IMR-90 (cell line): ENCODE measurements at regions not wholly inside any gene's neighbourhood (a gene's known extent, or its start where the extent isn't known, plus 50 kb on each side); places are given as distances from the start of the nearest gene placed in this dataset.
A peak's percentile ranks its signal among the peaks of the same experiment; 100 is the strongest.

Source experiments
- ATAC-seq: fragments of 200-7000 bp; cut with Tn5 transposase; 2 replicates; pipeline ENCODE4 v1.9.1; 2020; ENCODE audit warnings: low read depth, mild to moderate bottlenecking, moderate library complexity
- BruUV-seq: library from RNA; stranded (reverse); fragments of 400-500 nt; replicated peaks from 2 replicates; lab custom pipeline; 2021; lab: Mats Ljungman, UMichigan
- CTCF ChIA-PET: fragments of 300-600 bp; formaldehyde crosslinking; extraction: SDS; loops from one replicate; lab custom pipeline; 2021; ENCODE audit warnings: antibody characterized with exemption; lab: Yijun Ruan, JAX
- POLR2A ChIA-PET: fragments of 300-600 bp; sonication (Branson Sonifier 250); formaldehyde crosslinking; loops from one replicate; lab custom pipeline; 2022; ENCODE audit warnings: antibody characterized with exemption; ENCODE audit not compliant: unreplicated experiment; lab: Charles Lee
- DNase-seq: peaks from one replicate; pipeline ENCODE4 v3.0.0; 2013
- H2AFZ ChIP-seq: replicated peaks from 2 replicates; pipeline ENCODE3; 2013; ENCODE audit warnings: low read length, mild to moderate bottlenecking; ENCODE audit not compliant: poor library complexity
- H2AK5ac ChIP-seq: 2 replicates; pipeline ENCODE4 v1.6.1; 2013; ENCODE audit warnings: low read depth, low read length, inconsistent platforms
- H2AK9ac ChIP-seq: replicated peaks from 2 replicates; pipeline ENCODE3; 2013; ENCODE audit warnings: mild to moderate bottlenecking, low read depth, low read length, moderate library complexity; ENCODE audit not compliant: poor library complexity
- H2BK120ac ChIP-seq: 2 replicates; pipeline ENCODE4 v1.6.1; 2013; ENCODE audit warnings: low read depth, low read length, inconsistent platforms
- H2BK15ac ChIP-seq: 3 replicates; pipeline ENCODE4 v1.6.1; 2013; ENCODE audit warnings: low read depth, low read length, inconsistent platforms
- H2BK20ac ChIP-seq: 2 replicates; pipeline ENCODE4 v1.6.1; 2013; ENCODE audit warnings: low read depth, mild to moderate bottlenecking, inconsistent platforms, low read length, moderate library complexity
- H2BK5ac ChIP-seq: 2 replicates; pipeline ENCODE4 v1.6.1; 2013; ENCODE audit warnings: mild to moderate bottlenecking, low read depth, low read length, inconsistent platforms; ENCODE audit not compliant: poor library complexity, severe bottlenecking
- H3K14ac ChIP-seq: replicated peaks from 2 replicates; pipeline ENCODE4 v1.6.1; 2013; ENCODE audit warnings: low read depth, low read length, inconsistent platforms
- H3K18ac ChIP-seq: 2 replicates; pipeline ENCODE4 v1.6.1; 2013; ENCODE audit warnings: low read depth, low read length, control low read depth
- H3K23ac ChIP-seq: 2 replicates; pipeline ENCODE4 v1.6.1; 2013; ENCODE audit warnings: low read depth, low read length, inconsistent platforms
- H3K27ac ChIP-seq: 2 replicates; pipeline ENCODE4 v1.5.1; 2013; ENCODE audit warnings: mild to moderate bottlenecking, control low read depth, low read length; ENCODE audit not compliant: insufficient read depth
- H3K27me3 ChIP-seq: 2 replicates; pipeline ENCODE4 v1.6.1; 2013; ENCODE audit warnings: low read length; ENCODE audit not compliant: control insufficient read depth, insufficient read depth
- H3K36me3 ChIP-seq: 2 replicates; pipeline ENCODE4 v1.6.1; 2013; ENCODE audit warnings: low read length, mixed read lengths; ENCODE audit not compliant: control insufficient read depth, insufficient read depth
- H3K4ac ChIP-seq: 2 replicates; pipeline ENCODE4 v1.6.1; 2013; ENCODE audit warnings: low read depth, low read length, inconsistent platforms
- H3K4me1 ChIP-seq: 2 replicates; pipeline ENCODE4 v1.6.1; 2013; ENCODE audit warnings: low read length, mixed read lengths; ENCODE audit not compliant: control insufficient read depth, insufficient read depth
- H3K4me2 ChIP-seq: 2 replicates; pipeline ENCODE4 v1.6.1; 2013; ENCODE audit warnings: low read depth, mild to moderate bottlenecking, control low read depth, low read length, moderate library complexity
- H3K4me3 ChIP-seq: 2 replicates; pipeline ENCODE4 v1.5.1; 2013; ENCODE audit warnings: low read depth, mild to moderate bottlenecking, control low read depth, low read length, moderate library complexity; ENCODE audit not compliant: insufficient read depth
- H3K56ac ChIP-seq: 2 replicates; pipeline ENCODE4 v1.6.1; 2013; ENCODE audit warnings: low read length, inconsistent platforms; ENCODE audit not compliant: insufficient read depth; ENCODE audit errors: extremely low read depth
- H3K79me1 ChIP-seq, 2 experiments: 2 replicates each; pipeline ENCODE4 v1.6.1; 2013; ENCODE audit warnings: low read length in 2 of 2, inconsistent platforms in 1 of 2, low read depth in 1 of 2
- H3K9ac ChIP-seq: 2 replicates; pipeline ENCODE4 v1.6.1; 2013; ENCODE audit warnings: low read depth, low read length, control low read depth
- H3K9me1 ChIP-seq: 2 replicates; pipeline ENCODE4 v1.6.1; 2013; ENCODE audit warnings: low read length, inconsistent platforms; ENCODE audit not compliant: insufficient read depth
- H3K9me3 ChIP-seq: 2 replicates; pipeline ENCODE4 v1.6.1; 2013; ENCODE audit warnings: low read length; ENCODE audit not compliant: control insufficient read depth, insufficient read depth
- H4K20me1 ChIP-seq: 2 replicates; pipeline ENCODE4 v1.6.1; 2013; ENCODE audit warnings: low read length, inconsistent platforms; ENCODE audit not compliant: insufficient read depth
- H4K5ac ChIP-seq: 2 replicates; pipeline ENCODE4 v1.6.1; 2013; ENCODE audit warnings: mild to moderate bottlenecking, low read depth, low read length, control low read depth
- H4K8ac ChIP-seq, 2 experiments: 2 replicates each; pipeline ENCODE4 v1.6.1; 2013; ENCODE audit warnings: low read depth in 2 of 2, low read length in 2 of 2, control low read depth in 1 of 2, inconsistent platforms in 1 of 2
- H4K91ac ChIP-seq: 2 replicates; pipeline ENCODE4 v1.6.1; 2013; ENCODE audit warnings: low read depth, low read length, inconsistent platforms; ENCODE audit not compliant: insufficient read depth
- CEBPB ChIP-seq: IDR thresholded peaks from 2 replicates; pipeline ENCODE4 v1.6.1; 2012; ENCODE audit warnings: low read depth, low read length, improper control_type of control experiment
- FOS ChIP-seq: fragments of 150-350 bp; IDR thresholded peaks from 2 replicates; pipeline ENCODE4 v1.6.1; 2016; ENCODE audit warnings: low read depth, low read length
- MAFK ChIP-seq: IDR thresholded peaks from 2 replicates; pipeline ENCODE4 v1.6.1; 2012; ENCODE audit warnings: low read depth, low read length, improper control_type of control experiment
- MAZ ChIP-seq: IDR thresholded peaks from 2 replicates; pipeline ENCODE4 v1.6.1; 2012; ENCODE audit warnings: low read depth, mild to moderate bottlenecking, low read length, improper control_type of control experiment, moderate library complexity, borderline replicate concordance
- MXI1 ChIP-seq: IDR thresholded peaks from 2 replicates; pipeline ENCODE4 v1.6.1; 2012; ENCODE audit warnings: low read depth, mild to moderate bottlenecking, low read length, moderate library complexity, borderline replicate concordance
- RCOR1 ChIP-seq: IDR thresholded peaks from 2 replicates; pipeline ENCODE4 v1.6.1; 2012; ENCODE audit warnings: mild to moderate bottlenecking, low read length, improper control_type of control experiment; ENCODE audit not compliant: insufficient replicate concordance
- WGBS, 2 experiments: methylation state at CpG; one replicate each; pipeline versions ENCODE4 v1.1.5 to v1.1.7; 2013; ENCODE audit warnings: missing lambda C conversion rate in 2 of 2; ENCODE audit not compliant: insufficient read length in 1 of 2; ENCODE audit errors: extremely low coverage in 2 of 2; 5-methylcytosine and 5-hydroxymethylcytosine counted together
- dilution Hi-C: fragments of 300-500 bp; cut with HindIII; formaldehyde crosslinking; loops from one replicate; pipeline ENCODE4 v1.14.3; 2018; ENCODE audit warnings: low sequenced_read_pairs; ENCODE audit not compliant: unreplicated experiment
- in situ Hi-C: fragments of 300-500 bp; cut with MboI; formaldehyde crosslinking; loops from 3 replicates; pipeline ENCODE4 v1.14.3; 2019; ENCODE audit warnings: low sequenced_read_pairs, inconsistent platforms, mixed read lengths
- intact Hi-C: fragments of 100-400 bp; cut with micrococcal nuclease; formaldehyde crosslinking; loops from 2 replicates; pipeline ENCODE4 v1.10.0; 2022

- BruUV-seq, result no TSS peak
- Histone ChIP-seq H3K9me1 (no peaks in the 10 kb centered on the region), H3K56ac (no peak overlapping the region), H2AFZ (no peak overlapping the region), H3K4me1 (no peaks in the 10 kb centered on the region), H3K79me1 (no peaks in the 10 kb centered on the region), H3K27me3 (no peaks in the 10 kb centered on the region), H4K8ac (no peak overlapping the region), H2BK20ac (no peak overlapping the region), H3K9me3 (no peaks in the 10 kb centered on the region), H3K27ac (no peak overlapping the region), H2BK15ac (no peak overlapping the region), H3K36me3 (no peaks in the 10 kb centered on the region), H2AK5ac (no peak overlapping the region), H3K4ac (no peak overlapping the region), H2AK9ac (no peak overlapping the region), H3K4me3 (no peak overlapping the region), H4K91ac (no peak overlapping the region), H2BK120ac (no peak overlapping the region), H2BK5ac (no peak overlapping the region), H3K18ac (no peak overlapping the region), H4K20me1 (no peaks in the 10 kb centered on the region), H4K5ac (no peak overlapping the region), H3K23ac (no peak overlapping the region), H3K14ac (no peak overlapping the region), H3K4me2 (no peak overlapping the region), H3K9ac (no peak overlapping the region)
- CTCF ChIA-PET, result no interaction called here
- dilution Hi-C loops, result no loop called here
- WGBS, 2 experiments, result 92% methylated on average over 4 of the region's 7 CpGs; no CpG with 5 or more reads in 1 of the 2 experiments
- DNase-seq (no peak), ATAC-seq (no peak)
- POLR2A ChIA-PET, result no interaction called here
- TF ChIP-seq RCOR1, result no peak
- TF ChIP-seq MAFK, result no peak
- no peak for TF ChIP-seq MXI1
- TF ChIP-seq FOS, result no peak
- TF ChIP-seq MAZ, result no peak
- peak; percentile 36; the same call in 1 of the 2 replicates for TF ChIP-seq CEBPB
- in situ Hi-C loops, result no loop called here
- intact Hi-C loops, result no loop called here
Measured at GRCh38 chr18:33835419-33835818, 257.4 kb downstream of the ASXL3 start.
